Hepatocyte (in vitro differentiated cells): ENCODE measurements at regions not wholly inside any gene's neighbourhood (a gene's known extent, or its start where the extent isn't known, plus 50 kb on each side); places are given as distances from the start of the nearest gene placed in this dataset.

Source experiments
- DNase-seq: peaks from one replicate; pipeline ENCODE4 v3.0.0-alpha.2; 2016; ENCODE audit warnings: low spot score
- H2AFZ ChIP-seq: fragments of 200-600 bp; sonication (generic); 2 replicates; pipeline ENCODE4 v1.6.0; 2016; ENCODE audit warnings: antibody characterized with exemption, mild to moderate bottlenecking
- H3K27ac ChIP-seq: fragments of 200-600 bp; sonication (generic); 2 replicates; pipeline ENCODE4 v1.5.1; 2016; ENCODE audit warnings: mild to moderate bottlenecking
- H3K27me3 ChIP-seq: fragments of 200-600 bp; sonication (generic); 2 replicates; pipeline ENCODE4 v1.6.1; 2016
- H3K36me3 ChIP-seq: fragments of 200-600 bp; sonication (generic); replicated peaks from 2 replicates; pipeline ENCODE4 v1.5.1; 2016; ENCODE audit warnings: low read depth; ENCODE audit not compliant: insufficient read depth
- H3K4me1 ChIP-seq: fragments of 200-600 bp; sonication (generic); 2 replicates; pipeline ENCODE4 v1.5.1; 2016; ENCODE audit warnings: mild to moderate bottlenecking, moderate library complexity; ENCODE audit not compliant: insufficient read depth
- H3K4me2 ChIP-seq: fragments of 200-600 bp; sonication (generic); 2 replicates; pipeline ENCODE4 v1.6.0; 2016
- H3K4me3 ChIP-seq: fragments of 200-600 bp; sonication (generic); 2 replicates; pipeline ENCODE4 v1.5.1; 2016; ENCODE audit warnings: mild to moderate bottlenecking
- H3K79me2 ChIP-seq: fragments of 200-600 bp; sonication (generic); 2 replicates; pipeline ENCODE4 v1.6.0; 2017; ENCODE audit warnings: mild to moderate bottlenecking
- H3K9me2 ChIP-seq: fragments of 200-600 bp; sonication (generic); replicated peaks from 2 replicates; pipeline ENCODE4 v1.6.0; 2017; ENCODE audit warnings: mild to moderate bottlenecking; ENCODE audit not compliant: insufficient read depth
- H3K9me3 ChIP-seq: fragments of 200-600 bp; sonication (generic); 2 replicates; pipeline ENCODE4 v1.5.1; 2016; ENCODE audit warnings: low read depth, mild to moderate bottlenecking
- H4K20me1 ChIP-seq: fragments of 200-600 bp; sonication (generic); 2 replicates; pipeline ENCODE4 v1.6.0; 2016; ENCODE audit warnings: mild to moderate bottlenecking; ENCODE audit not compliant: insufficient read depth, poor library complexity, severe bottlenecking
- EZH2 ChIP-seq: fragments of 200-600 bp; sonication (generic); IDR thresholded peaks from 2 replicates; pipeline ENCODE4 v1.6.1; 2016; ENCODE audit warnings: antibody characterized with exemption, mild to moderate bottlenecking, borderline replicate concordance
- EZH2phosphoT487 ChIP-seq: fragments of 200-600 bp; sonication (generic); IDR thresholded peaks from one replicate; pipeline ENCODE4 v1.6.1; 2018; ENCODE audit warnings: antibody characterized with exemption, mild to moderate bottlenecking, low read depth, moderate library complexity; ENCODE audit not compliant: unreplicated experiment, severe bottlenecking
- WGBS: methylation state at CpG from one replicate; pipeline ENCODE4 v1.1.6; 2016; ENCODE audit warnings: low lambda C conversion rate; ENCODE audit errors: missing lambda C conversion rate; 5-methylcytosine and 5-hydroxymethylcytosine counted together
- TF ChIP-seq, protein P1 (sequence below): fragments of 200-600 bp; sonication (generic); IDR thresholded peaks from 2 replicates; pipeline ENCODE4 v1.5.1; 2016; ENCODE audit warnings: antibody characterized with exemption, mild to moderate bottlenecking; ENCODE audit not compliant: poor library complexity

- TF ChIP-seq EZH2, result no peak
- Histone ChIP-seq H3K9me3 (no peaks in the 10 kb centered on the region), H3K4me2 (no peak overlapping the region), H3K4me3 (no peak overlapping the region), H3K27ac (no peak overlapping the region), H3K36me3 (no peaks in the 10 kb centered on the region), H3K9me2 (no peaks in the 10 kb centered on the region), H2AFZ (no peak overlapping the region), H3K27me3 (no peaks in the 10 kb centered on the region), H3K4me1 (no peaks in the 10 kb centered on the region), H3K79me2 (no peaks in the 10 kb centered on the region), H4K20me1 (no peaks in the 10 kb centered on the region)
- no peak for DNase-seq
- 93% methylated on average over 4 of the region's 4 CpGs for WGBS
Measured at GRCh38 chr11:62073061-62073460, 50.8 kb upstream of the INCENP start.

- H3K4me3 ChIP-seq, result no peak overlapping the region
- TF ChIP-seq EZH2phosphoT487, result no peak
- TF ChIP-seq, protein P1, sequence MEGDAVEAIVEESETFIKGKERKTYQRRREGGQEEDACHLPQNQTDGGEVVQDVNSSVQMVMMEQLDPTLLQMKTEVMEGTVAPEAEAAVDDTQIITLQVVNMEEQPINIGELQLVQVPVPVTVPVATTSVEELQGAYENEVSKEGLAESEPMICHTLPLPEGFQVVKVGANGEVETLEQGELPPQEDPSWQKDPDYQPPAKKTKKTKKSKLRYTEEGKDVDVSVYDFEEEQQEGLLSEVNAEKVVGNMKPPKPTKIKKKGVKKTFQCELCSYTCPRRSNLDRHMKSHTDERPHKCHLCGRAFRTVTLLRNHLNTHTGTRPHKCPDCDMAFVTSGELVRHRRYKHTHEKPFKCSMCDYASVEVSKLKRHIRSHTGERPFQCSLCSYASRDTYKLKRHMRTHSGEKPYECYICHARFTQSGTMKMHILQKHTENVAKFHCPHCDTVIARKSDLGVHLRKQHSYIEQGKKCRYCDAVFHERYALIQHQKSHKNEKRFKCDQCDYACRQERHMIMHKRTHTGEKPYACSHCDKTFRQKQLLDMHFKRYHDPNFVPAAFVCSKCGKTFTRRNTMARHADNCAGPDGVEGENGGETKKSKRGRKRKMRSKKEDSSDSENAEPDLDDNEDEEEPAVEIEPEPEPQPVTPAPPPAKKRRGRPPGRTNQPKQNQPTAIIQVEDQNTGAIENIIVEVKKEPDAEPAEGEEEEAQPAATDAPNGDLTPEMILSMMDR, result no peak
- no peak for TF ChIP-seq EZH2
Measured at GRCh38 chr11:62071408-62071807, 52.4 kb upstream of the INCENP start.

DNA sequence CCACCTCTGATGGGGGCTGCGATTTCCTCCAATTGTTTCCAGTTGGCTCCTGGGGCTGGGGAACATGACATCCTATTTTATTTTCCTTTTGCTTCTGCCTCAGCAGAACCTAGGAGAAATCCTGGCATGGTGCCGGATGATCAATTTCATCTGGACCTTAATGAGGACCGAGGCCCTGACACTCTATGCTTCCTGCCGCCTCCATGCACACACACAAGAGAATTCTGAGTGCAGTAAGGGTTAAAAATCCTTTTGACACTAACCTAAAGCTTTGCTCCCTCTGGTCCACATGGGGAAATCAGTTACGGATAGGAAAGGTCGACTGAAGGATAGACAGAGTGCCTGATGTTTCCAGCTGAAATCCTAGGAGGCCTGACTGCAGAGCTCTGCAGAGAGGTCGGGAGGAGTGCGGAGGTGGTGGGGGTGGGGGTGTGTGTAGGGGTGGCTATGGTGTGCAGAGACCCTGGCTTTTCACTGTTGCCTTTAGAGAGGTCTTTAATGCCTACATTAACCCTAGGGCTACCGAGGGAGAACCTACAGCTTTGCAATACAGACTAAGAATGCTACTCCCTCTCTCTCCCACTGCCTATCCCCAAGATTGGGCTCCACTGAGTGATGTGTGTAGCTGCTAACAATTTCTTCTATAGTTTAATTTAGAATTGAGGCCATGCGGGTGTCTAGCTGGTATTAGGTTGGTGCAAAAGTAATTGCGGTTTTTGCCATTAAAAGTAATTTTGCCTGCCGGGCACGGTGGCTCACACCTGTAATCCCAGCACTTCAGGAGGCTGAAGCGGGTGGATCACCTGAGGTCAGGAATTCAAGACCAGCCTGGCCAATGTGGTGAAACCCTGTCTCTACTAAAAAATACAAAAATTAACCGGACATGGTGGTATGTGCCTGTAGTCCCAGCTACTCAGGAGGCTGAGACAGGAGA lies 53.6 kb upstream of the INCENP start:
- H3K4me2 ChIP-seq, result no peak overlapping the region
- H2AFZ ChIP-seq, result no peak overlapping the region
- H3K9me3 ChIP-seq, result no peaks in the 10 kb centered on the region
- TF ChIP-seq EZH2phosphoT487 (no peak), EZH2 (no peak)
- TF ChIP-seq, protein P1, result no peak
- H3K36me3 ChIP-seq, result no peaks in the 10 kb centered on the region
- no peaks in the 10 kb centered on the region for H3K4me1 ChIP-seq
- H4K20me1 ChIP-seq, result no peaks in the 10 kb centered on the region
- H3K27me3 ChIP-seq, result no peaks in the 10 kb centered on the region
- H3K9me2 ChIP-seq, result no peaks in the 10 kb centered on the region
- no peak overlapping the region for H3K4me3 ChIP-seq
- no peak for DNase-seq
- 72% methylated on average over 15 of the region's 15 CpGs for WGBS
- H3K27ac ChIP-seq, result no peak overlapping the region
- H3K79me2 ChIP-seq, result no peaks in the 10 kb centered on the region

More at GRCh38 chr11:62071408-62071807, 52.4 kb upstream of the INCENP start:
- Histone ChIP-seq H4K20me1 (no peaks in the 10 kb centered on the region), H2AFZ (no peak overlapping the region), H3K27ac (no peak overlapping the region), H3K27me3 (no peaks in the 10 kb centered on the region), H3K4me1 (no peaks in the 10 kb centered on the region), H3K79me2 (no peaks in the 10 kb centered on the region), H3K36me3 (no peaks in the 10 kb centered on the region), H3K9me3 (no peaks in the 10 kb centered on the region), H3K4me2 (no peak overlapping the region), H3K9me2 (no peaks in the 10 kb centered on the region)
- 88% methylated on average over 3 of the region's 3 CpGs for WGBS
- DNase-seq, result no peak

DNA sequence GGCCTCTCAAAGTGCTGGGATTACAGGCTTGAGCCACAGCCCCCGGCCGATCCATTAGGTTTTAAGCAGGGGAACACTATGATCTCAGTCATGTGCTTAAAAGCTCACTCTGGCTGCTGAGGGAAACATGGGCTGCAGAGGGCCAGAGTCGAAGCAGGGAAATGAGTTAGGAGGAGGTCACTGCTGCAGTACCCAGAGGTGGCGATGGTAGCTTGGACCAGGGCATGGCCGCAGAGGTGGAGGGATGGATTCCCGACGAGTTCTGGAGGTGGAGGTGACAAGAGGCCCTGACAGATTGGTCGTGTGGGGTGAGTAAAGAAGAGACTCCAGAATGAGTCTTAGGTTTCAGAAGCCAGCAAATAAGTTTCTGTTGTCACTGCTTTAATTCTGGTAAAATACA lies 54.4 kb upstream of the INCENP start:
- Histone ChIP-seq H3K79me2 (no peaks in the 10 kb centered on the region), H3K4me1 (no peaks in the 10 kb centered on the region), H3K9me2 (no peaks in the 10 kb centered on the region), H4K20me1 (no peaks in the 10 kb centered on the region), H3K36me3 (no peaks in the 10 kb centered on the region), H3K9me3 (no peaks in the 10 kb centered on the region), H2AFZ (no peak overlapping the region), H3K4me3 (no peak overlapping the region), H3K27ac (no peak overlapping the region), H3K27me3 (no peaks in the 10 kb centered on the region), H3K4me2 (no peak overlapping the region)
- no peak for DNase-seq
- TF ChIP-seq, protein P1, result no peak
- no peak for TF ChIP-seq EZH2phosphoT487
- no peak for TF ChIP-seq EZH2
- WGBS, result 77% methylated on average over 8 of the region's 8 CpGs
